H1 (cell line): ENCODE measurements at regions not wholly inside any gene's neighbourhood (a gene's known extent, or its start where the extent isn't known, plus 50 kb on each side); places are given as distances from the start of the nearest gene placed in this dataset.

Experiments used
- SUZ12 ChIP-seq: fragments of 200-600 bp; sonication (generic); IDR thresholded peaks from 2 replicates; pipeline ENCODE4 v1.6.1; 2012; ENCODE audit warnings: mild to moderate bottlenecking, inconsistent platforms, low read length, moderate library complexity, mixed read lengths
- TAF7 ChIP-seq: optimal IDR thresholded peaks from 2 replicates; pipeline ENCODE3; 2011; ENCODE audit warnings: low read depth, mild to moderate bottlenecking, inconsistent platforms, low read length, moderate library complexity, borderline replicate concordance

DNA sequence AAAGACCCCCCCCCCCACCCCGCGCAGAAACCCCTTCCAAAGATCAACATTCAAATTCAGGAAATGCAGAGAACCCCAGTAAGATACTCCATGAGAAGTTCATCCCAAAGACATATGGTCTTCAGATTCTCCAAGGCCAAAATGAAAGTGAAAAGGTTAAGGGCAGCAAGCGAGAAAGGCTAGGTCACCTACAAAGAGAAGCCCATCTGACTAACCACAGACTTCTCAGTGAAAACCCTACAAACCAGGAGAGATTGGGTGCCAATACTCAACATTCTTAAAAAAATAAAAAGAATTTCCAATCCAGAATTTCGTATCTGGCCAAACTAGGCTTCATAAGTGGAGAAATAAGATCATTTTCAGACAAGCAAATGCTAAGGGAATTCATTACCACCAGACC is 175.2 kb downstream of the RND3 start (continued):
- no peak for TF ChIP-seq SUZ12
- no peak for TF ChIP-seq TAF7
- TF ChIP-seq, all 59 proteins: peak for 0
